ENCODE measurements at regions not wholly inside any gene's neighbourhood (a gene's known extent, or its start where the extent isn't known, plus 50 kb on each side); places are given as distances from the start of the nearest gene placed in this dataset.

DNA sequence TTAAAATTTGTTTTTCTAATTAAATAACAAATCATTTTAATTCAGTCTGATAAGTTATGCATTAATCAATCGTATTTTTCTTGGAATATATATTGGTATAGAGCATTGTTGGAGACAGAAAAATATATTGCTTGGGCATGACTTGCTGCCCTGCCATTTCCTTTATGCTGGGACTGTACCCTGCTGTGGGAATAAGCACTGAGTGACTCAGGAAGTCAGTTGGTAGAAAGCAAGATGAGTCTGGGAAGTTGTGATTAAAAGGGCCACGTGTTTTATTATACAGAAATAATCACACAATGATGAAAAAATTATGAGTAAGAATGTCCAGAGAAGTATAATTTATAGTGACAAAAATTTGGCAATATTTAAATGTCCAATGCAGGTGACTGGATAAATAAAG is 139.5 kb downstream of the KIF18A start:
- no peak for DNase-seq

DNA sequence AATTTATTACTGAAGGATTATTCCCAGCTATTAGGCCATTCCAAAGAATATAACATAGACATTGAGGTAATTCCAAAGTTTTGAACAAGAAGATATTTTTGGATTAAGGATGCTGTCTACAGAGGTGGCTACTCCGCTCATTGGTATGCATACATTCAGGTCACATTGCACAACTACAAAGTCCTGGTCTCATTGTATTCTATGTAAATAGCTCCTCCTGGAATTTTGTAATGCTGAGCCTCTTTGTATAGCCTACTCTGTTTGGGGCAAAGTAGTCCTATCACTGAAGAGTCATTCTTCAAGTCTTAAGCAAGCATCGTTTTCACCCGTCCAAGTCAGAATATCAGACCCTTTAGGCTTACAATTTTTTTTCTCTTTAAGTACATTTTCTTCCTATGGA is 142.4 kb downstream of the KIF18A start:
- DNase-seq: no peak

DNA sequence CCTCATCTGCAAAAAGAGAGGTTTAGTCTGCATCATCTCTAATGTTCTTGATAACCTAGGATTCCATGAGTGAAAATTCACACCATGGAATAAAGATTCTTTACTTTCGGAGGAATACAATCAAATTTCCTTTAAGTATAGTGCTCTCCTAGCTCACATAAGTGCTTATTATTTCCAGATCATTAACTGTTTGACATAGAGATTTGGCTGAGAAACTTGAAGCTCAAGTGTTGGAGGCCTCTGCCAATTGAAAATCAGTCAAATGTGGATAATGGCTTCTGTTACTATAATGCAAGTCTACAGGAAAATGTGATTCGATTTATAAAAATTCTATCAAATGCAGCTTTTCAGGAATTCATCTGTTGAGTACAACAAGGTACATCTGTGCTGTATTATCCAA is 144.6 kb downstream of the KIF18A start:
- no peak for DNase-seq

DNA sequence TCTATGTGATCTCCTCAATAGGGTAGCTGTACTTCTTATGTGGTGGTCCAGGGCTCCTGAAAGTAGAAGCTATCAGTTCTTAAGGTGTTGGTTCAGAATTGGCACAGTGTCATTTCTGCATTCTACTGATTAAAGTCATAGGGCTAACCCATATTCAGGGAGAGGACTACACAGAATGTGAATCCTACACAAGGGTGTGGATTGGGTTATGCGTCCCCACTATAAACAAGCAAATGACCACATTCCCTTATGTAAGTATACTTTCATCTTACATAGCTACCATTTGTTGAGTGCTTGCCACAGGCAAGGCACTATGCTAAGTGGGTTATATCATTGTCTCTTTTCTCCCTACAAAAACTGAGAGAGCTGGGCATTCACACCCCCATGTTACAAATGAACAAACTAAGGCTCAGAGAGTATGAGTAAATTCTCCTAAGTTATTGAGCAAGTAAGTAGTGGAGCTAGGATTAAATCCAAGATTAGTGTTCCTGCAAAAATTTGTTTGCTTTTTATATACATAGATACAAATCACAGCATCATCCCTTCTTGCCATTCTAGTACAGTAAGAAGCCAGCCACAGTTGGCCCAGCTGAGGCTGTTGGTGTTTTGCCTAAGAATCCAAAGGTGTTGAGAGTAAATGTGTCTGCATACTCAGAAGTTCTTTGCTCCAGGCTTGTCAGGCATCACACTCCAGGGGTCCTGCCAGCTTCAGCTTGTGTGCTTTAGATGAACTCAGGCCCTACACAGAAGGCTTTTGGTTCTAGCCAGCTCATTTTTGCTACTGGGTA is 157.8 kb downstream of the KIF18A start:
- DNase-seq: no peak

DNA sequence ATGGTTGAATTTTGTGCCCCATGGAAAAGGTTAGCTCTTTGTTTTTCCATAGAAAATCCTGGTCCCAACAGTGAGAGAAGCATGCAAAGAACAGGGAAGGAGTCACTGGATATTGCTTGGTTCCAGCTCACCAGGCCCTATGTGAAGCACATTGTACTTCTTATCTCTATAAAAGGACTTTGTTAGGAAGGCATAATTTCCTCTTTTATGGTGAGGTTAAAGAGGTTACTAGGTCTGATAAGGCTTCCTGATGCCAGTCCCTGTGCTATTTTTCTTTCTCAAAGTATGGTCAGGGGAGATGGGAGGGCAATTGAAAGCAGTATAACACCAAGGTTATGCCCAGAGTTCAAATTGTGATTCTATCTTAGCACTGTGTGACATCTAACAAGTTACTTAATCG is 162.6 kb downstream of the KIF18A start:
- no peak for DNase-seq

DNA sequence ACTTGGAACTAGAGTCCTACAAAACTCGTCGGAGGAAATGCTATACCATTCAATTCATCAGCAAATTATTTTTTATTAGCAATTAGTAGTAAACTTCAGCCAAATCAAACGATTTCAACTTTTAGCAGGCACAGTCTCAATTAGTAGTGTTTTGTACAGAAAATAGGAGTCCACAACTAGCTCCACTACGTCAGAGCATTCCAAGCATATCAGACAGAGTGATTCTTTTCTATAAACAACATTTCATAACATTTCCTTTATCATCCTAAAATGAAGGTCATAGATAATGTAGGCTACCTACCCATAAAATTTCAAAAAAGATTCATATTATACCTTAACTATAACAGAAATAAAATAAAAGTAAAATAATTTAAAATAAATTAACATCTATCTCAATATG is 169.9 kb downstream of the KIF18A start:
- no peak for DNase-seq

DNA sequence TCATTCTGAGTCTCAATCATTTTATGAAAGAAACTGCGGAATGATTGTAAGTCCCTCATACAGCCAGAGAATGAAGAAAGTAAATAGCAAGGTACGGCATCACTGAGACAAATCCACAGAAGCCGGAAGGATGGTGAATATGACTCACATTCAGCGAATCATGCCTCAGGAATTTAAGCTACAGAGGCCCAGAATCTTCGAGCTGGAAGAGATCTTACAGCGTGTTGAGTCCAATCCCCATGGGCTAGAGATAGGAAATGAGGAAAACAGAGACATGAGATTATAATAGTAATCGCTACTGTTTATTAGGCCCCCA is 173.2 kb downstream of the KIF18A start:
- DNase-seq: no peak

DNA sequence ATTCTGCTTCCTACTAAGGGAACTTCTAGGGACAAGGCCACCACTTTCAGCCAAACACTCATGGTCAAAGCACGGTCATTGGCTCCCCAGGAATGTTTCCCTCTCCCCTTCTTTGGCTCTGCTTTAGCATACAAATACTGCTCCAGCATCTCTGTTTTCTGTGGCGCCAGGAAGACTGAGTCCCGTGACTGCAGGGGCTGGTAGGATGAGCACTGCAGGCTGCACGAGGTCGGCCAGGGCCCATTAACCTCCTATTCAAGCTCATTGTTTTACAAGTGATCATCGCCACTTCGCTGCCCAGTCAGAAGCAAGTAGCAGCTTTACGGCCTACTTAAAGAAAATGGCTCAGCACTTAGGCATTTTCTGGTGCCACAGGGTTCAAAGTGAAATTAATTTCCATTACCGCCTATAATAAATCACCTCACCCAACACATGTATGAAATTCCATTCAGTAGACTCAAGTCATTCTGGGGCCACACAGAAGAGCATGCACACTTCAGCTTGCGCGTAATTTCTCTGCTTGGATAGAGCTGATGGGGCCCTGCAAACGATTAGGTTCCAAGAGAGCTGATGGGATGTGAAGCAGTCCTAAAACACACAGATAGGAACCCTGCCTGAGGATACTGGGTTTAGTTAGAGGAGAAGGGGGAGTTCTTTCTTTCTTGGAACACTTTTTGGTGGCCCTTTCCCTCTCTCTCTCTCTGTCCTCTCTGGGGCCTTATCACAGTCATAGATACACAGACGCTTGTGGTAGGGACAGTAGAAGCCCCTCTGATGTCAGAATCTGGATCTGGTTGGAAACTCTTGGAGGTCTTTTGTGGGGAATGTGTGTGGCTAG is 173.7 kb downstream of the KIF18A start:
- DNase-seq: no peak

DNA sequence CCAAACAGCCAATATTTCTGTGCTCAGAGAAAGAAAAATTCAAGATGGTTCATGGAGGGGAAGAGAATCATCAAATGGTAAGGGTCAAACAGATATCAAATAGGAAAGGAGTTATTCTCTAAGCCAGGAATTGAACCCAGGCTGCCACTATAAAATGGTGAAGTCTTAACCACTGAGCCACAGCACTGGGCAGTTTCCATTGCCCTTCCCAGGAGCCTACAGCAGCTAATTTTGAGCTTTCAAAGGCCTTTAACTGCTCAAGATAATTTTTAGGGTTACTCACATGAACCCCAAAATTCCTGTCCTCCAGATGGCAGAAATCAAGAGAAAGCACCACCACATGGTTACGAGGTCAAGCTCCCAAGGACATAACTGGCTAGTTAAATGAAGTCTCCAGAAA is 176.2 kb downstream of the KIF18A start:
- DNase-seq: no peak

DNA sequence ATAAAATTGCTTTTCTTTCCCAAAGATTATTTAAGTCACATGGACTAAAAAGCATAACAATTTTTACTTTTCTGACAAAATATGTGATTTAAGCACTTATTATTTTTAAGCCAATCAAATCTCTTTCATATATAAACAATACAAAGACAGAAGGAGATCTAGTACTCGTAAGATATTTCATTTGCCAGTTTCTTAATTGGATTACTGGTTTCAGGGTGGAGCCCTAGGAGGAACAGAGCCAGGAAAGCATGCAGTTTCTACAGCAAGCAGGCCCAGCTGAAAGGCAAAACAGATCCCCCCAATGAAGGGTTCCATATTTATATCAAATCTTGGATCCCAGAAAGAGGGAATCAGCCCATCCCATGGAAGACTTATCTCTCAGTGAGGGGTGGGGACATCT is 177.0 kb downstream of the KIF18A start:
- no peak for DNase-seq

DNA sequence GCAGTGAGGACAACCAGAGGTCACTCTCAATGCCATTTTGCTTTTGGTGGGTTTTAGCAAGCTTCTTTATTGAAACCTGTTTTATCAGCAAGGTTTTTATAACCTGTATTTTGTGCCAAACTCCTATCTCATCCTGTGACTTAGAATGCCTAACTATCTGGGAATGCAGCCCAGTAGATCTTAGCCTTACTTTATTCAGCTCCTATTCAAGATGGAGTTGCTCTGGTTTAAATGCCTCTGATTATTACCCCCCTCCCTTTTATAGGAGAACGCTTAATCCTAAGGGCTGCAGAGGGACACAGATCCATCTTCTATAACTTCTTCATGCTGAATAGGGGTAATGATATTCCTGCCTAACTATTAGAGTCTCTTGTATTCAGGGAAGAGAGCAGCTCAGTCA is 179.1 kb downstream of the KIF18A start:
- no peak for DNase-seq

DNA sequence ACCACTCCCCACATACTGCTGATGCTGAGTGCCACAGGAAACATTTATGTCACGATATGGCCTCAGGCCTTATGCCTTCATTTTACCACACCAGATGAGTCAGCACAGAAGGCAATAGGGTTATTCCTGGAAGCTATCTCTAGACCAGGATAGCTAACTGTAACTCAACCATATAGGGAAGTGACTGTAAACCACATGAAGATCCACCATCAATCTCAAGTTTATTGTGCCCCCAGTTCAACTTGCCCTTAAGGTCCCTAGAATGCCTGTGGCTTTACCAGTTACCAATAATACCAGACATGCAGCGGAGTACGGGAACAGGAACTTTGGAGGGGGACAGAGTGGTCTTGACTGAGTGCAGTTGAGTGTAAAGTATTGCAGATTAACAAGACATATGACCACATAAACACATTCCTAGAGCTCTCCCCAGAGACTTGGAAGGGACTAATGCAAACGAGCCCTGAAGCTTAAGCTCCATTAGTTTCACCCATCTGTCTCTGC is 180.9 kb downstream of the KIF18A start:
- DNase-seq: no peak

DNA sequence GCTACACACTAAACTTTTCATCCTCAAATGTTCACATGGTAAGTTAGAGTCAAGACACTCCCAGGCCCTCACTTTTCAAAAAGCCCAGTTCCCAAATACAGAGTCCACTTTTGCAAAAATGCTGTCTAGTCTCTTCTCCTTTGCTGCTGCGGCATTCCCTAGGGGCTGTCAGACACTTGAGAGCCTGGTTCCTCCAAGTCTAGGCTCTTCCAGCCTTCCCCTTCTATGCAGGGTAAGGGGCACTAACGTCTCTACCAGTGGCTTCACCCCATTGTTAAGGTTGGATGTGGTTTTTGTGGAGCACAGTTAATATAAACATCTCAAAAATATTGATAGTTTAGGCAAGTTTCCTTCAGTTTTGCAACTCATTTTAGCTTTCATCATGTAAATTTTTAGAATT is 181.5 kb downstream of the KIF18A start:
- no peak for DNase-seq

DNA sequence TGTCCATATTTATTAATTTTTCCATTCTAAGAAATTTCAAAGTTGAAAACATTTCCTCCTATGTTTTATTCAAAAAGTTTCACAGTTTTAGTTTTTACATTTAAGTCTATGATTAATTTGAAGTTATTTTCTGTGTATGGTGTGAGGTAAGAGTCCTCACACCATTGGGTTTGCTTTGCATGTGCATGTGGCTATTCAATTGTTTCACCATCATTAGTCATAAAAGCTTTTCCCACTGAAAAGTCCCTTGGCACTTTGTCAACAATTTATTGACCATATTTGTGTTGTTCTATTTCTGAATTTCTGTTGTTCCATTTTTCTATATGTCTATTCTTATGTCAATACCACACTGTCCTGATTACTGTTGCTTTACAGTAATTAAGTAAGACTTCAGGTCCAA is 186.5 kb downstream of the KIF18A start:
- no peak for DNase-seq

DNA sequence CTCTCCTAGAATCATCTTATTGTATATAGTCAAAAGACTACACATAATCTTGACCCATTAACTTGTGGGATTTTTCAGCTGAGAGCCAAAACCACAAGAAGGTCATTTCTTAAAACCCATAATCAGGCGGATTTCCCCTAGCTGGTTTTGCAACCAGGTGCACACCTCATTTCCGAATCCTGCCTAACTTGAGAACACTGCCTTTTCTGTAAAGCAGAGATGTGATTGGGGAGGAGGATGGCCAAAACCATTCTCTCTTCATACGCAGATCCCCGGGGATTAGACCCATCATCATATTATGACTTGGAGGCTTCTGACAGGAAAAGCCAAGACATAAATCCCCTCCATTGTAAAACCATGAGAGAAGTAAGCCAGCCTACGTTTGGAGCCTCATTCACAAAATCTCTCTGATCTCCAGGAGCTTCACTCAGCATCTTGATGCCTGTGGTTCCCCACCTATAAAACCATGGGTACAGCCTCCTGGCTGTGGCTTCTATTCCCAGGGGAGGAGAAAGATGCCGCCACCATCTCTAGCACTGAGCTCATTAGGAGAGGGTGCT is 191.3 kb downstream of the KIF18A start:
- DNase-seq: no peak

DNA sequence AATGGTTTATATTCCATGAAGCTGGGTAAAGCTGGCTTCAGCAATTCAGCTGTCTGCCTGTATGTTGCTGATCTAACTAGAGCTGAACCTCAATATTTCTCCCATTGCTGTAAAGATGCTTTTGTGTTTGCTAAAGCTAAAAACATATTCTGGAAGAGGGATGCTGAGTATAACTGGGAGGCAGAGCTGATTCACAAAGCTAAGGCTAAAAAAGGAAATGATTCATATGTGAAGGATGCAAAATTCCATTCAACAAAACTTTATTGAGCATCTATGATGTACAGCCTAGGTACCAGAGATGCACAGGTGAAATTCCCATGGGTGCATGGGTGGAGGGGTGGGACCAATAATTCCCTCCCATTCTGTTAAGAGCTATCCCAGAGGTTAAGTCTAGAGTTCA is 193.9 kb downstream of the KIF18A start:
- DNase-seq: no peak

DNA sequence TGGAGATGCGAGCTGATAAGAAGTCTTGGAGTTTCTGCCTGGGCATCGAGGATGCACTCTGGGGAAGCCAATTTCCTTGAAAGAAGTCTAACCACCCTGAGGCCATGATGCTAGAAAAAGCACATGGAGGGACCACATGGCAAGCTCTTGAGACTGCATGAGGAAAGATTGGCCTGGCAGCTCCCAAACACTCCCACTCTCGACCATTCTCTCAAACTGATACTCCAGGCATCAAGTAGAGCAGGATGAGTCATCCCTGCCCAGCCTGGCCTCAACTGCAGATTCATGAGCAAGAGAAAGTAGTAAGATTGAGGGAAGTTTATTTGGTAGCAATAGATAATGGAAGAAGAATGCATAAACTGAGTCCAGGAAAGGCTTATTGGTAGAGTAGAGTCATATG is 194.3 kb downstream of the KIF18A start:
- DNase-seq: no peak

DNA sequence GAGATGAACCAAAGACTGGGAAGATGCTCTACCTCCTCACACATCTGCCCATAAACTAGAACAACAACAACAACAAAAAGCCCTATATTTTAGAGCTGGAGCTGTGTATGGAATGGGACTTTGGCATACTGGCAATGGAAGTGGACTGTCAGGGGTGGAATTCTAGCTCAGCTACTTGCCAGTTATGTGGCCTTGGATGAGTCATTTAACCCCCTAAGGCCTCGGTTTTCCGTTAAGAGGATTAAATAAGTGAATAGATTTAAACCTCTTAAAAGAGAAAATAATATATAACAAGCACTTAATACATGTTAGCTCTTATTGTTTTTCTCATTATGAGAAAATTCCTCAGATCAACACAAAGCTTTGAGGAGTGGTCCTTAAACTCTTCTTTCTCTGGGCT is 195.0 kb downstream of the KIF18A start:
- no peak for DNase-seq

DNA sequence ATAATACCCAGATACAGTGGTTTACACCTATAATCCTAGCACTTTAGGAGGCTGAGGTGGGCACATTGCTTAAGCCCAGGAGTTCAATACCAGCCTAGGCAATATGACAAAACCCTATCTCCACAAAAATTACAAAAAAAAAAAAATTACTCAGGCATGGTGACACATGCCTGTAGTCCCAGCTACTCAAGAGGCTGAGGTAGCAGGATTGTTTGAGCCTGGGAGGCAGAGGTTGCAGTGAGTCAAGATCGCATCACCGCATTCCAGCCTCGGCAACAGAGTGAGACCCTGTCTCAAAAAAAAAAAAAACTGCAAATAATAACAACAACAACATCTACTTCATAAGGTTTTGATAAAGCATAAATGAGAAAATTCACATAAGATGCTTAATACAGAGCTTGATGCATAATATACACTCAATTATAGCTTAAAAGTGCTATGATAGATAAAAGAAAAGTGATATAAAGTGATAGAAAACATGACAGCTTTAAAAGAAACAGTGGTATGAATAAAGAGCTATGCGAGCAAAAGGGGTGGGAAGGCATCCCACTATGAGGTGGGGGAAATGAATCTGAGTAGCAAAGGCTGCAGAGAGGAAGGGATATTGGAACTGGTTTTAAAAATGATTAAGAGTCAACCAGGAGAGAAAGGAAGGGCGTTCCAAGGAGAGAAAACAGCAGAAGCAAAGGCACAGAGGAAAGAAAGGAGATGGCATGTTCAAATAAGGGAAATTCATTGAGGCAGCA is 197.6 kb downstream of the KIF18A start:
- no peak for DNase-seq

DNA sequence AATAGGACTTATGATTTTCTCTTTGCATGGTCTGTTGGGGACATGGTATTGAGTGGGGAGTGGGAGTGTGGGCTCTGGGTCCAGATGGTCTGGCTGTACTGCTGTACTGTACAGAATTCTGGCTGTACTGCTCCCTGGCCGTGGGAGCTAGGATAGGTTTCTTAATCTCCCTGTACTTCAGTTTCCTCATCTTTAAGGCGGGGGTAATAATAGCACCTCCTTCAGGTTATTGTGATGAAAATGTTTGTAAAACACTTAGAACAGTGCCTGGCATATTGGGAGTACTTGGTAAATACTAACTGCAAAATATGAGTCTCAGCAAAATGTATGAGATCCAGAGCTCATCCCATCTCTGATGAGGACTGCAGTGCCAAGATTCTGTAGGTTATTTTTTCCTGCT is 198.6 kb downstream of the KIF18A start:
- DNase-seq: no peak

DNA sequence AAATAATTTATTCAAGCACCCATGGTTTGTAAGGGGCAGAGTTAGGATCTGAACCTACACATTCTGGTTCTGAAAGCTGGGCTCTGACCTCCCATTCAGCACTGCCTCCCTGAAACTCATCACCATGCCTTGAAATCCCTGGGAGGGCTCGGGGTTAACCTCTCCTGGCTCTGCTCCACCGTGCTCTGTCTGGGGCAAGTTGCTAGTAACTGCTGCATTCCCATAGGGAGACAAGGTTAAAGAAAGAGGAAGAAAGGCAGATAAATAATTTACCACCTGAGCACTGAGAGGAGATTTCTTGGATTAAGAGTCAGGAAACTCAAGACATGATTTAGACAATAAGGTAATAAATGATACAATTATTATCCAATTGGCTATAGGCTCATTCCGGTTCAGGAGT is 199.3 kb downstream of the KIF18A start:
- no peak for DNase-seq

DNA sequence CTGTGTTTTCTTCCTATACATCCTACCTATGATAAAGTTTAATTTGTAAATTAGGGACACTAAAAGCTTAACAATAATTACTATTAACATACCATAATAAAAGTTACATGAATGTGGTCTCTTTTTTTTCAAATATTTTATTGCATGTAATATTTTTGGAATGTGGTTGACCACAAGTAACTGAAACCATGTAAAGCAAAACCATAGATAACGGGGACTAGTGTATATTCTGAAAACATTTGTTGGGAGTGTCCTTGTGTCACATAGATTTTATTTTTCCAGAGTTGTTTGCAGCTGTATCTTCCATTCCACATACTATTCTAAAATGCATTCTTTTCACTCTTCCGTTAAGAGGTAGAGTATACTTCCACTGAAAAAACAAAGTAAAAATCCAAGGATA is 200.4 kb downstream of the KIF18A start:
- DNase-seq: no peak

DNA sequence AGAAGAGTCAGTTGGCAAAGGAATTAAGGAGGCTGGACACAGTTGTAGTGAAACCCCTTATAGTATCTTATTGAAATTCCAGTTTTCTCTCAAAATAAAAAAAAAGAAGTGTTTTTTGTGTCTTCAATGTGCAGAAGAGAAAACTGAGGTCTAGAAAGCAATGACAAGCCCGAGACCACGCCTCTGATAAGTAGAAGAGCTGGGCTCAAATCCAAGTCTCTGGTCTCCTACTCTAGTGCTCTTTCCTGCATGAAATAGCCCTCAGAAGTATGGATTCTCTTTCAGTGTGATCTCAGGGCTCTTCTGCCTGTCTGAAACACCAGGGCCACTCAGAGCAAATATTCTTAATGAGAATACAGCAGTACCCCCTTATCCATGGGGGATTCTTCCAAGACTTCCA is 200.9 kb downstream of the KIF18A start:
- no peak for DNase-seq

Measured in NCI-H774 (cell line).